HCEC 1CT (cell line): ENCODE measurements at regions not wholly inside any gene's neighbourhood (a gene's known extent, or its start where the extent isn't known, plus 50 kb on each side); places are given as distances from the start of the nearest gene placed in this dataset.
"Not testable (repeated sequence)": the region's sequence is repeated elsewhere in the genome, so short reads cannot be mapped to it uniquely, and the experiment has no call there.

Source experiments
- DNase-seq: peaks from one replicate; pipeline ENCODE4 v3.0.0-alpha.2; 2017

DNA sequence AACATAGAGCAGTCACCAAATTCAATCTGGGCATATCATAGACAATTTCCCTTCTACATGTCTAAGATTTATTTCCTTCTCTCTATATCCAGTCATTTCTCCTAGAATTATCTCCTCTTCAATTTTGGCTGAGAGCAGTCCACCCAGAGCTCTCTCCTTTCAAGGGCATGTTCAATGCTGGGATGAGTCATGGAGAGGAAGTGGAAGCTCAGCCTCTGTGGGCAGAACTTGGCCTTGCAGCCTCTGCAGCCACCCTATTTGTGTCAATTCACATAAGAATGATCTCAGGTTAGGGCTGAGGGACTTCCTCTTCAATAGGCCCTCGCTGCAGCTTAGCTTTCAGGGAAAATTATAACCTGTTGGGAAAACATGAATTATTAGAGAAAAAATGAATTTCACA, 560.8 kb downstream of the POM121L12 start:
- no peak for DNase-seq

DNA sequence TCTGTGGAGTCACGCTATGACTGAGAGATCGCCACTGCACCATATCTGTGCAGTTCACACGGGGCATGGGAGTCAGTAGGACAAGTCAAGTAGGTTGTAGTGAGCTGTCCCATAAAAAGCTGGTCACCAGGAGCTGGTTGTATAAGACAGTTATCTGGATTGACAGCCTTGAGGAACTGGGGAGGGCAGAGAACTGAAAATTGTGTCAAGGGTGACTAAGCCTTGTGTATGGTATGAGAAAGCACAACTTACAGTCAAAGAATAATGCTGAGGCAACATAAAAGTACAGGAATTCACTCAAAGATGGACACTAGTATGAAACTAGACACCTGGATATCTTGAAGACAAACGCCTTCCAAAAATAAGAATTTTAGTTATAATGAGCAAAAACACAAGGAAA, 564.9 kb downstream of the POM121L12 start:
- DNase-seq = no peak

DNA sequence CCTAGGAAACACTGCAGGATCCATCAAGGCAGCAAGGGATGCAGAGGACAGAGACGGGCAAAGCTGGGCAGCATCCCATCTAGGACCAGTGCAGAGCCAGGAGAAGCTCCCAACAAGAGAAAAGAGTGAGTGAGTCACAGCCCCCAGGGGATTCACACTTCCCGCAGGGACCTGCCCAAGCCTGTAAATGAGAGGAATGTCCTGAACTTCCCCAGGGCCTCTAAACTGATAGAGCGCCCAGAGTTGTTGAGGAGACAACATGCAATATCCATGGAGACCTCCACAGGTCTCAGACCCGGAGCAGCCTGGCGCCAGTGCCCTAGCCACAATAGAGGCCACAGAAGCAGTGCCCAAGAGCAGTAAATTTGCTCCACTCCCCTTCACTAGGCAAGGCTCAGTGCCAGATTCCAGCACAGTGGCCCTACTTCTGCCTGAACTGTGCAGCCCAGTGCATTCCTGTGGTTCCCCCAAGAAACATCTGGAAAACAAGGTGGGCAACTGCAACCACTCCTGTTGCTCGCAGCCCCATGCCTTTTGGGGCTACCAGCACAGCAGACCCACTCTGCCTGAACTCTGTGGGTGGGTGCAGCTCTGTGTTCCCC, 567.5 kb downstream of the POM121L12 start:
- DNase-seq = no peak

DNA sequence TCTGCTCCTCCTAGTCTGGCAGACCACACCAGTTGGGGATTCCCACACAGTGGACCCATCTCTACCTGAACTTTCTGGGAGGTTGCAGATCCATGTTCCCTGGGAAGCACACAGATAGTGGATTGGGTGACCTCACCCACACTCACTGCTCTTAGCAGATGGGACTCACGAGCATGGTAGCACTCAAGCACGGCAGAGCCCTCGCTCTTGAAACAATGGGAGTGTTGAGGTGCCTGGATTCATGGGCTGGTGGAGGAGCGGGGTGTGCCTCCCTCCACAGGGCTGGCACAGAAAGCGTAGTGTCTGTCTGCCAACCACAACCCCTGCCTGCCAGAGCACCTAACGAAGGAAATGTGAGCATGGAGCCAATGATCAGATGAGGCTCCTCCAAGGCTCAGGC, 568.0 kb downstream of the POM121L12 start:
- no peak for DNase-seq

DNA sequence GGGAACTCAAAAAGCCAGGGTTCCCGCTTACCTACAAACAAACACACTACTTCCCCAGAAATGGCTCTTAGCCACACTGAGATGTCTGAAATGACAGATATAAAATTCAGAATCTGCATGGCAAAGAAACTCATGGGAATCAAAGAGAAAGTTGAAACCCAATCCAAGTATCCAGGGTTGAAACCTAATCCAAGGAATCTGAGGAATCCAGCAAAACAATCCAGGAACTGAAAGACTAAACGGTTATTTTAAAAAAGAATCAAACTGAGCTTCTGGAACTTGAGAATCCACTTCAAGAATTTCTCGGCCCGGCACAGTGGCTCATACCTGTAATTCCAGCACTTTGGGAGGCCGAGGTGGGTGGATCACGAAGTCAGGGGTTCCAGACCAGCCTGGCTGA, 568.8 kb downstream of the POM121L12 start:
- no peak for DNase-seq

DNA sequence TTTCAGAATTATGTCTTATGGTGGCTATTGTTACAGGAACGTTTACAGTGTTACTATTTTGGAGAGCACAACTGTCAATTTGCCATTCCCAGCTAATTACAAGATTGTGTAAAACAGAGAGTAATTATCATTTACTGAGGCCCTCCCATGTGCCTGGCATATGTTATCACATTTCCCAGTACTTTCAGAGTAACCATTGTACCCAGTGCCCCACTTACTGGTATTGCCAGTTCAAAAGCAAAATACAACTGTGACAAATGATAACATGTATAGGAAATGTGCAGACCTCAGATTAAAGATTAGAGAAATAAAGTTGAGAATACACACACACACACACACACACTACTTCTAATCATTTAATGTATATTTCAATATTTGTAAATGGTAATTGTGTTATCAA, 572.5 kb downstream of the POM121L12 start:
- DNase-seq = no peak

DNA sequence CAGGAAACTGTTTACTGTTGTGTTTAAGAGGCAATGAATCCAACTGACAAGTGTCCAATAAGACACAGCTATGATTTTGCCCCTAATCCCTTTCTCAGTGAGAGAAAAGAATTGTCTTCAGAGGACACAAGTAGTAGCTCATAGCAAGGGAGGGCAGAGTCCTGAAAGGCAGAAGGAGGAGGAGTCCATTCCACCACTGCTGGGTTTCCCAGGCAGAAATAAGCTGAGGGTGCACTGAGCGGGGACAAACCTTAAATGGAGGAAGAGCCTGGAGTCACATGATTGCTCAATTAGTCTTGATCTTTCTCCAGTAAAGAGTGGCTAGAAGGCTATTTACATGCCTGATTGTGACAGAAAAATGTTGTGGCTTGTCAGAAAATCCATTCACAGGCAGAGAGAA, 573.8 kb downstream of the POM121L12 start:
- no peak for DNase-seq

DNA sequence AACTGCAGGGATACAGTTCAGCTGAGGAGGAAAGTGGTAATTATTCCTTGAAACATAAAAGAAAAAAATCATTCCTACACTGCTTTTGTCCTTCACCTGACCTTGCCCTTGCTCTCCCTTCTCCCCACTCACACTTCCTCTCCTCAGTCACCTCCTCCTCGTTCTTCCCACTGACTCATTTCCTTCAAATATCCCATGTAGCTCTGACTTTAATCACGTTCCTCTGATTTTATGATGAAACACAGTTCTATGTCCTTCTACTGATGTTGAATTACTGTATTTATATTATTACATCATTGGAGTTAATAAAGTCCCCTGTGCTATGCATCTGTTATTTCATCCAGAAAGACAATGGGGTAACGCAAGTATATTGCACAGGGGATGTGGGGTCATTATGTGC, 575.6 kb downstream of the POM121L12 start:
- no peak for DNase-seq

DNA sequence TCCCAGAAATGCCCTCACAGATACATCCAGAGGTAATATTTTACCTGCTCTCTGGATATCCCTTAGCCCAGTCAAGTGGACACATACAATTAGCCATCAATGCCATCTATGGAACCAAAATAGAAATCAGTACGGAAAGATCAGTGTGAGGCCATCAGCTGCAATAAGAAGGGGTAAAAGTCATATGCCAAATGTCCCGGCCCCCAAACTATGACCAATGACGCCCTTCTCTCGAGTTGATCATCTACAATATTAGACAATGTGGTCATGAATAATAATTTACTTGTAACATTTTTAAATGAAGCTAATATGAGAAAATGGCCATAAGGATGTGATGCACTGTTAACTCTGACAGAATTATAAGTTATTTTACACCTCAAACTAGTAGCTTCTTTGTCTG, 588.9 kb downstream of the POM121L12 start:
- DNase-seq = no peak

DNA sequence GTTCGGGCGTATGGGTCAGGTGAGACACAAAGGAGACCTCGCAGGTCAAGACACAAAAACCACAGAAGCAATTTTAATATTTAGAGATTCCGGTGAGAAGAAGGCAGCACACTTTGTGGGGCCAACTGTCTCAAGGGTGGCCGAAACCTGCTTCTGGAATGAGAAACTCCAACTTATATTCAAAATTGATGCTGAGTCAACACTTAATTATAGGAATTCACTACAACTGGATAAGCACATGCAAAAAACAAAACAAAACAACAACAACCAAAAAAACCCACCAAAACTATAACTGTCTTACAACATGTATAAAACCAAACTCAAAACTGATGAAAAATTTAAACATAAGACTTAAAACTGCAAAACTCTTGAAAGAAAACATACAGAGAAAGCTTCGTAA, 593.3 kb downstream of the POM121L12 start:
- no peak for DNase-seq

DNA sequence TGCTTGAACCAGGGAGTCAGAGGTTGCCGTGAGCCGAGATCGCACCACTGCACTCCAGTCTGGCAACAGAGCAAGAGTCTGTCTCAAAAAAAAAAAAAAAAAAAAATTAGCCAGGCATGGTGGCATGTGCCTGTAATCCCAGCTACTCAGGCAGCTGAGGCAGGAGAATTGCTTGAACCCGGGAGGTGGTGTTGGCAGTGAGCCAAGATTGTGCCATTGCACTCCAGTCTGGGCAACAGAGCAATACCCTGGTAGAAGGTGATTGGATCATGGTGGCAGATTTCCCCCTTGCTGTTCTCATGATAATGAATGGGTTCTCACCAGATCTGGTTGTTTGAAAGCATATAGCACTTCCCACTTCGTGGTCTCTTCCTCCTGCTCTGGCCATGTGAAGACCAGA, 599.8 kb downstream of the POM121L12 start:
- not testable (repeated sequence) for DNase-seq

DNA sequence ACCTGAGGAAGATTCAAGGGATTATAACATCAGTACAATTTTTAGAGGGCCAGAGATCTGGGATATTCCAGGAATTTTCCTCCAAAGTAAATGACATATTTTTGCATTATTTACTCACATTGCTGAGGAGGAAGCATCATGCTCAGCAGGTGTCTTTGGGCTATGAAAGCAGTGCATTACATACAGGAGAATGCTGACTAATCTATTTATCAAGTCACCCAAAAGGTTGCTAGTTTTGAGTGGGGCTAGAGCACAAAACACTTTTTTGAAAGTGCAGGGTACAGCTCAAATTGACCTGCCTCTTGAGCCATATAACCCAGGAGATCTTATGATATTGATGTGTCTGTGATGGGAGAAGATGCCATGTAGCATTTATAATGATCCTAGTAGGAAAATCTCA, 603.1 kb downstream of the POM121L12 start:
- DNase-seq = no peak

DNA sequence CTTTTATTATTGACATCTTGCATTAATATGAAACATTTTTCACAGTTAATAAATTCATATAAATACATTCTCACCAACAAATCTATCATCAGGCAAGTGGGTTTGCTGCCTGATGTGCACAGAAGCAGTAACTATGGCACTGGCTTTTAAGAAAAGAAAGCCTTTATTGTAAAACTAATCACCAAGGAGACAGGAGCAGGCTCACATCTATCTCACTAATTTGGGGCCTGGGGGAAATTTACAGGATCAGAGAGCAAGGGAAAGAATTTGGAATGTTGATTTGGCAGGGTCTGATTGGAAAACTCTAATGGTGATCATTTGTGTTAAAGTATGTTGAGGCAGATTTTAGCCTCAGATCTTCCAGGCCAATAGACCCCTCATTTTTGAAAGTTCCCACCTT, 605.7 kb downstream of the POM121L12 start:
- no peak for DNase-seq

DNA sequence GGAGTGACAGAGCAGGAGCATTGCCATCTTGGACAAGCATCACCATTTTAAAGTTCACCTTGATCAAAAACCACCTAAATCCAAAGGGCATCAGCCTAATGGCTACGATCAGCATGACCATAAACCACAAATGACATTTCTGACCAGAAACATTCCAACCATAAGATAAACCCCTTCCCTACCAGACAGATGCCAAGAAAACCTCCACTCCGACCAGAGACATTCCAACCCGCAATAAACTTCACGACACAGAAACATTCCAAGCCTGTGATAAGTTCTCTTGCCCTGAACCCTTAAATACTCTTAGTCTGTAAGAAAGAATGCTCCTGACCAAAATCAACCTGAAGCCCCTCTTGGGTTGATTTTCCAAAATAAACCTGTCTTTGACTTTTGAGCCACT, 606.9 kb downstream of the POM121L12 start:
- no peak for DNase-seq

DNA sequence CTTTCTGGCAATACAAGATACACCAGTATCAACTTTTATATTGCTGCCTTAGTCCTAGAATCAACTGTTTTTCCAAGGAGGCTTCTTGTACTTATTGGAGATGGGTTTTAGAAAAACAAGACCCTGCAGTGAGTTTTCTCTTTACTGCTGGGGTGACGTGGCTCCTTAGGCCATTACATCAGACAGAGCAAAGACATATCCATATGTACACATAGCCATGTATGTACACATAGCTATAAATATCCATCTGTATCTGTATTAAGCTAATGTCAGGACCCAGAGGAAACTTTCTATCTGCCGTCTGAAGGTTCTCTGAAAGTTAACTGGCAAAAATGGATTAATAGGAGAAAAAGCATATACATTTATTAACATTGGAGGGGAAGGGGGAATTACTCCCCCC, 607.4 kb downstream of the POM121L12 start:
- DNase-seq = no peak

DNA sequence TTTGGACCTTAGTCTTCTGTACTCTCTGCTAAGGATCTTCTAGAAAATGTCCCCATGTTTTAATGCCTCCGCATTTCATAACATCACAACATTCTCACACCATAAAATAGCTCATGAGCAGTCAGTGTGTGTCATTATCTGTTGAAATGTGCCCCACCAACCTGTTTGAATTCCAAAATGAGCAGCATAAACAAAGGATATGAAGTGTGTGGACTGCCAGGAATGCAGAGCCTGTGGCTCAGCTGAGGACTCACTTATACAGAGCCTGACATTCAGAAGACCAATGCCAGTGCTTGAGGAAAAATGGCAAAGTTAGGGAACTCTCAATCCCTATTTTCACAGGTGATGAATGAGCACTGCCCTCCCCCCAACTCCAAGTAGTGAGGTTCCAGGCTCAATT, 621.4 kb downstream of the POM121L12 start:
- DNase-seq = no peak

DNA sequence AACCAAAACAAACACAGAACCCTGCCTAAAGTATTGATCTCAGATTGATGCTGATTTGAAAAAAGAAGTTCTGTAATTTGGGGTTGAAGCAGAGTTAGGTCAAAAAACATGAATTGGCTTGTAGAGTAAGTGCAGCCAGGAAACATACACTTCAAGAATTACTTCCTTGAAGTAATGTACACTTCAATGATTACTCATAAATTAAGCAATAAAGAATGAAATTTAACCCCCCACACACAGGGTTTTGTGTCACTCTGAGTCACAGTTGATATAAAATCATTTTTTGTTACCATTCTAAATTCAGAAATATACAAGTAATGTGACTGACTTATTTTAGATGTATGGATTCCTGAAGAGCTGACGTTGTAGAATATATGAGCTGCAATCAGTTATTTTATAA, 622.2 kb downstream of the POM121L12 start:
- no peak for DNase-seq

DNA sequence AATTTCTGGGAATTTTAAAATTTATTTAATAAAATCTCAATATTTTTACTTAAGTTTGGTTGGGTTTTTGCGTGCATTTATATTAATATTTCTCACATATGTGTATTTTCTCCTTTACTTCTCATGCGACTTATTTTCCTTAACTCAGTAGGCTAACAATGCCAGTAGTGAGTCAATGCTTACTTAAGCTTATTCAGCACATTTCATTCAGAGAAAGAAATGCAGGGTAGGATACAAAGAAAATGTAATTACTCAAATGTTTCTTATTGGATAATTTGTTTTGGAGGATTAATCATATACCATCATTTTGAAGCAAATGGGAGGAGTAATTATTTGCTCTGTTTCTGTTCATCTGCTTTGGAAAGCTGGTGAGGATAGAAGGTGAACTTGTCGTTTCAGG, 623.5 kb downstream of the POM121L12 start:
- DNase-seq = no peak

DNA sequence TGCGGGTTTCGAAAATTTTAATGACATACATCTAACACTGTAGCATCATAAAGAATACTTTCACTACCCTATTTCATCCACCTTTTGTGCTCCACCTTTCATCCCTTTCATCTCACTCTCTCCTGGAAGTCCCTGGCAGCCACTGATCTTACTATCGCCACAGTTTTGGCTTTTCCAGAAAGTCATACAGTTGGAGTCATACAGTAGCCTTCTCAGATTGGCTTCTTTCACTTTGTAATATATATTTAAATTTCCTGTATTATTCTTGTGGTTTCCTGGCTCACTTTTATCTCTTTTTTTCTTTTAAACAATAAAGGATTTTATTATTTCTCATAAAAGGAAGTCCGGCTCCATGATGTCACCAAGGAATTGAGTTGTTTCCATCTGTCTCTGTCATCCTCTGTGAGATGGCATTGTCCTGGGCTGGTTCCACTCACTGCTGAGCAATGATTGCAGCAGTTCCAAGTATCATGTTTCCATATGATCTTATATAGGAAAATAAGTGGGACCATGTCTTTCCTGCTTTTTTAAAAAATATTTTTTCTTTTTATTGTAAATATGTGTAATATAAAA, 626.3 kb downstream of the POM121L12 start:
- no peak for DNase-seq

DNA sequence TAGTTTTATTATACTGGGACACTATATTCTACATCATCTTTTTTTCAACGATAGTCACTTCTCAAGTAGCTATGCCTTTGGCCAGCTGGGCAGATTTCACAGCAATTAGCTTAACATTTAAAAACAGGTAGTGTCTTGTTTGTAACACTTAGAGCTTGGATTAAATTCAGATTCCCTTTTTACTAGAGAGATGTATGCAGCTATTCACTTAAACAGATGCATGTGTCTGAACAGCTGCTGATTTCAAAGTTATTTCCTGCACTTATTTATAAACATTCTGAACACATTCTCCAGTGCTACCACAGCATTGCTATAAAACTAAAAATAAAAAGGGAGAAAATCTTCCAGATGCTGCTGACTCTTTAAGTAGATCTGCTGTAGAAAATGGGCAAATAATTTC, 637.2 kb downstream of the POM121L12 start:
- no peak for DNase-seq

DNA sequence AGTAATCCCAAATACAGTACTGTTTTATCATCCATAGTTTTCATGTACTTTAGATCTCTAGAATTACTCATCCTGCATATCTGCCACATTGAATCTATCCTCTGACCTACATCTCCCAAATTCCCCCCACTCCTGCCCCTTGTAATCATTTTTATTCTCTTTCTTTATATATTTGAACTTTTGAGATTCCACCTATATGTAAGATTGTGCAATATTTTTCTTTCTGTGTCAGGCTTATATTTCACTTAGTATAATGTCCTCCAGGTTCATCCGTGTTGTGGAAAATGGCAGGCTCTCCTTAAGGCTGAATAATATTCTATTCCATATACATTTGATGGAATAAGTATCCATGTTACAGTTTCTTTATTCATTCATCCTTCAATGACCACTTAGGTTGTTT, 640.4 kb downstream of the POM121L12 start:
- DNase-seq = no peak

DNA sequence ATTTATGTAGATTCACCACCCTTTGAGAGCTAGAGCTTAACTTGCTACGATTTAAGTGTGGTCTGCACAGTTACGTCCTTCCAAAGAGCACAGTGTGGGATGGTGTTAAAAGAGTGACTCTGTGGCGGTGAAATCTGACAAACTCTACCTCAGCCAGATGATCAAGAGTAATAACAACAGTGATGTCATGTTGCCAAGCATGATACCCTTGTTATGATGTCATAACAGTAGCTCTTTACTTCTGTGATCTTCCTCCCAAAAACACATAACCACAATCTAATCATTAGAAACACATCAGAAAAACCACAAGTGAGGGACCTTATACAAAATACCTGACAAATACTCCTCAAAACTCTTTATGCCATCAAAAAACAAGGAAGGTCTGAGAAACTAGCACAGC, 649.3 kb downstream of the POM121L12 start:
- DNase-seq = no peak

DNA sequence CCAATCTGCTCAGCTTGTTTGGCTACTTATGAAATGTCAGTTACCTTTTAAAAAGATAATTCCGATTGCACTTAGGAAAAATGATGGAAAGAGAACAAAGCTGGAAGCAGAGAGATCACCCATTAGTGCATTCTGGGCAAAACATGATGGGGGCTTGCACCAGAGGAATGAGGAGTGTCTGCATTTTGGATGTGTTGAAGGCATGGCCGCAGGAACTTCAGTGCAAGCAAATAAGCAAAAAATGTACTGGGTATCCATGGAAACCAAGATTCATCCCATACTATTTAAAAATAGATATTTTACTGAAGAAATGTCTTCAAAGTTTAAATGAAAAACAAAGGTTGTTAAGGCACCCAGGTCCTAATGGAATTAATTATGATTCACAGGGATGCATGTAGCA, 655.0 kb downstream of the POM121L12 start:
- no peak for DNase-seq

DNA sequence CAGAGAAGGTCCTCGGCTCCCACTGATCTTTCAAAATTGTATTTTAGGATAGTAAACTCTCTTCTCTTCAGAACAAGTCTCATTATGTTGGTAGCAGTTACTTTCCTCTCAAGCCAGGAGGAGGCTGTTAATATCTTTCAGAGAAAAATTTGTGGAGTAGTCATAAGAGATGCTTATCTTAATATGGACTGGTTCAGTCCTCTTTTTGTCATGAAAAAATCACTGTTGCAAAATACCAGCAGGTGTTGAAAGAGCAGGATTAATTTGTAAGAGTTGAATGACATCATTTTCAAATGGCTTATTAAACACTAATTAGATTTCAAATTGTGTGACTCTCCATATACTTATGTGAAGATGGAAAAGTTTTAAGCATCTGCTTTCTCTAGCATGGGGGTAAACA, 662.5 kb downstream of the POM121L12 start:
- no peak for DNase-seq

DNA sequence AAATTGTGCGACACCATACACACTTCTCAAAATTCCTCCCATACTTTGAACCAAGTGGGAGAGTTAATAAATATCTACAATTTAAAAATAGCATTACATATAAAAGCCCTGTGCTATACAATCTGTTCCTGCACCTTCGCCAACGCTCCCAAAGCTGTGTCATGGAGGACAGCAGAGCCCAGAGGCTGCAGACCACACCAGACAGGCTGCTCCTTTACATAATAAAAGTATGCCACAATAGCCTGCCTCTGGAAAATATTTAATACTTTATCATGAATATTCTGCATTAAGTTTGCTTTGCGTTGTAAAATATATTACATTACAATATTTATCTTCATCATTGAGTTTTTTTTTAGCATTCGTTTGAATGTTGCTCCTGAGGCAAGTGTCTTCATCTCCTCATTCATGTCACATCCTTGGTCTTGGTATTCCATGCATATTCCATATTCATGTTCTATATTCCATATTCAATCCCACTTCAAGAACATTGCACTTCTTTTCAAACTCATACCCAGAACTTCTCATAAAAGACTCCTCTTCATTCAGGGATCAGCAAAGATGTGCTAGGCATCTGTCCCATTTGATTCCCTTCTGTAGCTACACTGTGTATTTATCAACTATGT, 663.9 kb downstream of the POM121L12 start:
- no peak for DNase-seq
